ENCODE measurements at regions not wholly inside any gene's neighbourhood (a gene's known extent, or its start where the extent isn't known, plus 50 kb on each side); places are given as distances from the start of the nearest gene placed in this dataset.

DNA sequence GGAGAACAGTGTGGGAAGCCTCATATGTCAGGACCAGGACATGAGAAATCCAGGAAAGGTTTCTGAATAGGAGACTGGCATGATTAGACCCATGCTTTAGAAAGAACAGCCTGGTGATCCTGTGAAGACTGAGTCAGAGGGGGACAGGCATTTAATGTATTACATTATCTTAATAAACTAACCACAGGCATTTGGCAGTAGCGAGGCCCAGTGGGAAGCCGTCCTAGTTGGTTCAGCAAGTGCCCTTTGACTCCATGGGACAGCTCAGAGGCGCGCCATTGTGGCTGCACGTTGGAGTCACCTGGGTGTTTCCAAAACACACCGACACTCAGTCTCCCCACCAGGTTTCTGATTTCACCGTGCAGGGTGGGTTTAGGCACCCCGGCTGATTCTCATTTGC, 90.5 kb upstream of the DGKG start:
- Histone ChIP-seq H2BK12ac (ENCODE audit: insufficient read length, low read depth, low read length) (no peak overlapping the region), H3K23me2 (ENCODE audit: insufficient read length, low read depth, low read length, poor library complexity, severe bottlenecking) (no peaks in the 10 kb centered on the region)

More for the DNA sequence above, 90.5 kb upstream of the DGKG start:
- no peak overlapping the region for H3K56ac ChIP-seq (ENCODE audit: insufficient read length, low read depth, low read length)
- H4K8ac ChIP-seq (replicated peaks; ENCODE audit: insufficient read length, low read depth, low read length) = no peak overlapping the region
- no peak overlapping the region for H3K9ac ChIP-seq (ENCODE audit: extremely low read depth, insufficient read length, low read length)
- TF ChIP-seq, protein P1, sequence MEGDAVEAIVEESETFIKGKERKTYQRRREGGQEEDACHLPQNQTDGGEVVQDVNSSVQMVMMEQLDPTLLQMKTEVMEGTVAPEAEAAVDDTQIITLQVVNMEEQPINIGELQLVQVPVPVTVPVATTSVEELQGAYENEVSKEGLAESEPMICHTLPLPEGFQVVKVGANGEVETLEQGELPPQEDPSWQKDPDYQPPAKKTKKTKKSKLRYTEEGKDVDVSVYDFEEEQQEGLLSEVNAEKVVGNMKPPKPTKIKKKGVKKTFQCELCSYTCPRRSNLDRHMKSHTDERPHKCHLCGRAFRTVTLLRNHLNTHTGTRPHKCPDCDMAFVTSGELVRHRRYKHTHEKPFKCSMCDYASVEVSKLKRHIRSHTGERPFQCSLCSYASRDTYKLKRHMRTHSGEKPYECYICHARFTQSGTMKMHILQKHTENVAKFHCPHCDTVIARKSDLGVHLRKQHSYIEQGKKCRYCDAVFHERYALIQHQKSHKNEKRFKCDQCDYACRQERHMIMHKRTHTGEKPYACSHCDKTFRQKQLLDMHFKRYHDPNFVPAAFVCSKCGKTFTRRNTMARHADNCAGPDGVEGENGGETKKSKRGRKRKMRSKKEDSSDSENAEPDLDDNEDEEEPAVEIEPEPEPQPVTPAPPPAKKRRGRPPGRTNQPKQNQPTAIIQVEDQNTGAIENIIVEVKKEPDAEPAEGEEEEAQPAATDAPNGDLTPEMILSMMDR (conservative IDR thresholded peaks at IDR 0.05) = no peak
- no peak overlapping the region for H3K4me3 Mint-ChIP-seq
- no peaks in the 10 kb centered on the region for H3K79me1 ChIP-seq (ENCODE audit: insufficient read depth, low read depth, low read length, poor library complexity, severe bottlenecking)
- no peak overlapping the region for H3K4ac ChIP-seq (ENCODE audit: low read depth, low read length)
- no peak overlapping the region for H3K4me2 ChIP-seq (ENCODE audit: insufficient read depth, insufficient read length, low read length)
- H4K91ac ChIP-seq (ENCODE audit: insufficient read length, low read depth, low read length) = no peak overlapping the region
- no peak overlapping the region for H2BK5ac ChIP-seq (ENCODE audit: insufficient read length, low read length)
- H4K5ac ChIP-seq (ENCODE audit: insufficient read length, low read depth, low read length) = no peak overlapping the region
- peaks cover 2% of the 10 kb centered on the region for H3K27me3 Mint-ChIP-seq (ENCODE audit: low read depth)
- no peaks in the 10 kb centered on the region for H3K79me2 ChIP-seq (ENCODE audit: insufficient read depth, low read length)
- peaks cover 6 to 27% of the 10 kb centered on the region in 2 experiments for H3K4me1 Mint-ChIP-seq
- H2AFZ ChIP-seq (ENCODE audit: low read length) = no peak overlapping the region
- H3K9me3 Mint-ChIP-seq = no peaks in the 10 kb centered on the region; a peak in 1 of 5 replicates
- no peak overlapping the region for H3K27ac Mint-ChIP-seq
- H3K27me3 ChIP-seq (ENCODE audit: insufficient read depth, low read length) = no peaks in the 10 kb centered on the region
- no peak overlapping the region for H3K14ac ChIP-seq (ENCODE audit: insufficient read depth, low read length)
- no peak overlapping the region for H3K18ac ChIP-seq (ENCODE audit: insufficient read length, low read depth, low read length)
- no peaks in the 10 kb centered on the region for H4K20me1 ChIP-seq (ENCODE audit: control insufficient read depth, insufficient read depth, insufficient read length)
- H3K36me3 Mint-ChIP-seq (ENCODE audit: insufficient read depth in 1 of 3, low read depth in 3 of 3) = no peaks in the 10 kb centered on the region
- H2BK120ac ChIP-seq (ENCODE audit: low read depth, low read length, poor library complexity, severe bottlenecking) = no peak overlapping the region
- no peak overlapping the region for H3T11ph ChIP-seq (ENCODE audit: low read length)
- no peak overlapping the region for H2AK5ac ChIP-seq (ENCODE audit: insufficient read length, low read length)
- H3K23ac ChIP-seq (ENCODE audit: insufficient read length, low read depth, low read length) = no peak overlapping the region
- H2BK15ac ChIP-seq (ENCODE audit: low read depth, low read length) = no peak overlapping the region
- no peak overlapping the region for H3K27ac ChIP-seq (ENCODE audit: insufficient read length, low read depth, low read length)
- no peaks in the 10 kb centered on the region for H3K9me3 ChIP-seq (ENCODE audit: control insufficient read depth, low read depth, low read length)
- no peaks in the 10 kb centered on the region for H3K4me1 ChIP-seq (ENCODE audit: insufficient read depth, low read length)
- H2BK20ac ChIP-seq (ENCODE audit: low read depth, low read length, poor library complexity, severe bottlenecking) = no peak overlapping the region
- WGBS (ENCODE audit: extremely low coverage, insufficient read length, low lambda C conversion rate) = no CpG with 5 or more reads among the region's 8 CpGs
- no peak for DNase-seq

Measured in H9 (cell line).